ENCODE measurements at regions not wholly inside any gene's neighbourhood (a gene's known extent, or its start where the extent isn't known, plus 50 kb on each side); places are given as distances from the start of the nearest gene placed in this dataset.
A peak's percentile ranks its signal among the peaks of the same experiment; 100 is the strongest.

DNA sequence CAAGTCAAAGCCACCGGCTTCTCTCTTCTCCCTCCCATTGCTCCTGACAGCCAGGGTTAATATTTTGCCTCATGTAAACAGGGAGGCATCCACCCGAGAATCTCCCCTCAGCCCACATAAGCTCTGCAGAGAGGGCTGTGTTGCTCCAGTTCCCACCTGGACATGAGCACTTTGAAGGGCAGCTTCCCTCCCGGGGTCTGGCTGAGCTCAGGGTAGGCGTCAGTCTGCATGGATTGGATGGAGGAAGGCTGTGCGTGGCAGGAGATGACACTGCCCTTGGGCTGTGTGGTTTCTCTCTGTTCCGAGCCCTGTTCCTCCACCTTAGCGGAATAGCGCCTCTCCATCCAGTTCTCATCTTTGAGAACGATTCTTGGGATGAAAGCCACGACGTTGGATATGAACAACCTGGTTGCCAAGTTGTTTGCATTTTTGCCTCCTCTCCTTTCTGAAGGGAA, 53.7 kb upstream of the ETS2 start (continued):
- TF ChIP-seq, protein P1, sequence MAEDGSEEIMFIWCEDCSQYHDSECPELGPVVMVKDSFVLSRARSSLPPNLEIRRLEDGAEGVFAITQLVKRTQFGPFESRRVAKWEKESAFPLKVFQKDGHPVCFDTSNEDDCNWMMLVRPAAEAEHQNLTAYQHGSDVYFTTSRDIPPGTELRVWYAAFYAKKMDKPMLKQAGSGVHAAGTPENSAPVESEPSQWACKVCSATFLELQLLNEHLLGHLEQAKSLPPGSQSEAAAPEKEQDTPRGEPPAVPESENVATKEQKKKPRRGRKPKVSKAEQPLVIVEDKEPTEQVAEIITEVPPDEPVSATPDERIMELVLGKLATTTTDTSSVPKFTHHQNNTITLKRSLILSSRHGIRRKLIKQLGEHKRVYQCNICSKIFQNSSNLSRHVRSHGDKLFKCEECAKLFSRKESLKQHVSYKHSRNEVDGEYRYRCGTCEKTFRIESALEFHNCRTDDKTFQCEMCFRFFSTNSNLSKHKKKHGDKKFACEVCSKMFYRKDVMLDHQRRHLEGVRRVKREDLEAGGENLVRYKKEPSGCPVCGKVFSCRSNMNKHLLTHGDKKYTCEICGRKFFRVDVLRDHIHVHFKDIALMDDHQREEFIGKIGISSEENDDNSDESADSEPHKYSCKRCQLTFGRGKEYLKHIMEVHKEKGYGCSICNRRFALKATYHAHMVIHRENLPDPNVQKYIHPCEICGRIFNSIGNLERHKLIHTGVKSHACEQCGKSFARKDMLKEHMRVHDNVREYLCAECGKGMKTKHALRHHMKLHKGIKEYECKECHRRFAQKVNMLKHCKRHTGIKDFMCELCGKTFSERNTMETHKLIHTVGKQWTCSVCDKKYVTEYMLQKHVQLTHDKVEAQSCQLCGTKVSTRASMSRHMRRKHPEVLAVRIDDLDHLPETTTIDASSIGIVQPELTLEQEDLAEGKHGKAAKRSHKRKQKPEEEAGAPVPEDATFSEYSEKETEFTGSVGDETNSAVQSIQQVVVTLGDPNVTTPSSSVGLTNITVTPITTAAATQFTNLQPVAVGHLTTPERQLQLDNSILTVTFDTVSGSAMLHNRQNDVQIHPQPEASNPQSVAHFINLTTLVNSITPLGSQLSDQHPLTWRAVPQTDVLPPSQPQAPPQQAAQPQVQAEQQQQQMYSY (CRISPR knock-in tag; IDR thresholded peaks at IDR 0.05): no peak
- TF ChIP-seq HOXA5 (CRISPR knock-in tag; IDR thresholded peaks at IDR 0.05) (no peak), IKZF5 (CRISPR knock-in tag; IDR thresholded peaks at IDR 0.05) (no peak), ZNF816 (CRISPR knock-in tag; IDR thresholded peaks at IDR 0.05; ENCODE audit: borderline replicate concordance) (no peak), ZNF563 (CRISPR knock-in tag; IDR thresholded peaks at IDR 0.05) (no peak), MAX (IDR thresholded peaks at IDR 0.05) (no peak), ZNF33B (CRISPR knock-in tag; IDR thresholded peaks at IDR 0.05) (no peak), ZNF337 (CRISPR knock-in tag; IDR thresholded peaks at IDR 0.05; ENCODE audit: borderline replicate concordance, low read depth) (0 out of 2 replicates have a peak, but pooled peaks have one; percentile 40), ZNF792 (CRISPR knock-in tag; IDR thresholded peaks at IDR 0.05) (no peak), TFAP4 (IDR thresholded peaks at IDR 0.05; ENCODE audit: borderline replicate concordance, low read depth) (no peak), ETS1 (CRISPR knock-in tag; IDR thresholded peaks at IDR 0.05) (no peak), ZNF3 (CRISPR knock-in tag; IDR thresholded peaks at IDR 0.05) (no peak), DNMT1 (CRISPR knock-in tag; IDR thresholded peaks at IDR 0.05) (no peak), ARID4A (CRISPR knock-in tag; IDR thresholded peaks at IDR 0.05; ENCODE audit: borderline replicate concordance) (no peak), ZNF605 (CRISPR knock-in tag; IDR thresholded peaks at IDR 0.05) (no peak), TP53 (CRISPR knock-in tag; conservative IDR thresholded peaks at IDR 0.05) (no peak), HNRNPH1 (optimal IDR thresholded peaks at IDR 0.05; ENCODE audit: low read depth, low read length) (no peak), SMAD1 (CRISPR knock-in tag; IDR thresholded peaks at IDR 0.05; ENCODE audit: borderline replicate concordance, low read depth) (no peak)
